ENCODE measurements at regions not wholly inside any gene's neighbourhood (a gene's known extent, or its start where the extent isn't known, plus 50 kb on each side); places are given as distances from the start of the nearest gene placed in this dataset.

- TF ChIP-seq NR1H2 (CRISPR knock-in tag; IDR thresholded peaks at IDR 0.05; ENCODE audit: borderline replicate concordance, low read depth) (no peak), FOXA1 (IDR thresholded peaks at IDR 0.05) (no peak), FOXA1 (CRISPR knock-in tag; IDR thresholded peaks at IDR 0.05) (no peak), GLMP (CRISPR knock-in tag; IDR thresholded peaks at IDR 0.05; ENCODE audit: borderline replicate concordance) (no peak), USF2 (IDR thresholded peaks at IDR 0.05; ENCODE audit: low read depth, low read length) (no peak), USF2 (CRISPR knock-in tag; IDR thresholded peaks at IDR 0.05; ENCODE audit: borderline replicate concordance) (no peak), ZNF878 (CRISPR knock-in tag; IDR thresholded peaks at IDR 0.05) (no peak)
- TF ChIP-seq, protein P1, sequence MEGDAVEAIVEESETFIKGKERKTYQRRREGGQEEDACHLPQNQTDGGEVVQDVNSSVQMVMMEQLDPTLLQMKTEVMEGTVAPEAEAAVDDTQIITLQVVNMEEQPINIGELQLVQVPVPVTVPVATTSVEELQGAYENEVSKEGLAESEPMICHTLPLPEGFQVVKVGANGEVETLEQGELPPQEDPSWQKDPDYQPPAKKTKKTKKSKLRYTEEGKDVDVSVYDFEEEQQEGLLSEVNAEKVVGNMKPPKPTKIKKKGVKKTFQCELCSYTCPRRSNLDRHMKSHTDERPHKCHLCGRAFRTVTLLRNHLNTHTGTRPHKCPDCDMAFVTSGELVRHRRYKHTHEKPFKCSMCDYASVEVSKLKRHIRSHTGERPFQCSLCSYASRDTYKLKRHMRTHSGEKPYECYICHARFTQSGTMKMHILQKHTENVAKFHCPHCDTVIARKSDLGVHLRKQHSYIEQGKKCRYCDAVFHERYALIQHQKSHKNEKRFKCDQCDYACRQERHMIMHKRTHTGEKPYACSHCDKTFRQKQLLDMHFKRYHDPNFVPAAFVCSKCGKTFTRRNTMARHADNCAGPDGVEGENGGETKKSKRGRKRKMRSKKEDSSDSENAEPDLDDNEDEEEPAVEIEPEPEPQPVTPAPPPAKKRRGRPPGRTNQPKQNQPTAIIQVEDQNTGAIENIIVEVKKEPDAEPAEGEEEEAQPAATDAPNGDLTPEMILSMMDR (CRISPR knock-in tag; IDR thresholded peaks at IDR 0.05): no peak
Observed at GRCh38 chr13:99132295-99132835, 68.3 kb upstream of the UBAC2 start.

All from HepG2 (cell line).